ENCODE measurements at regions not wholly inside any gene's neighbourhood (a gene's known extent, or its start where the extent isn't known, plus 50 kb on each side); places are given as distances from the start of the nearest gene placed in this dataset.

- TF ChIP-seq CTCF (IDR thresholded peaks at IDR 0.05) (no peak), POLR2A (IDR thresholded peaks at IDR 0.05) (no peak)
These were observed 62.6 kb upstream of the ACOT11 start for GRCh38 chr1:54485416-54485815.

All from lower leg skin (tissue), 3 donors.